T-helper 17 cell (primary cell): ENCODE measurements at regions not wholly inside any gene's neighbourhood (a gene's known extent, or its start where the extent isn't known, plus 50 kb on each side); places are given as distances from the start of the nearest gene placed in this dataset.

Source experiments
- ATAC-seq: fragments of 150-1000 bp; cut with Tn5 transposase; 2 replicates; pipeline ENCODE4 v1.10.0; 2021; ENCODE audit warnings: mild to moderate bottlenecking, moderate library complexity
- DNase-seq, 3 donors: peaks; one replicate each; pipeline versions ENCODE4 v3.0.0 to v3.0.0-alpha.2; 2020 to 2021
- H3K9me3 ChIP-seq: one replicate; pipeline ENCODE4 v1.7.0; 2013; ENCODE audit warnings: low read length, mild to moderate bottlenecking; ENCODE audit not compliant: control insufficient read depth, poor library complexity, severe bottlenecking
- H3K27ac Mint-ChIP-seq: one replicate; pipeline ENCODE4 v1.8.0; 2022; ENCODE audit warnings: mild to moderate bottlenecking, moderate library complexity, mixed read lengths
- H3K27me3 Mint-ChIP-seq: one replicate; pipeline ENCODE4 v1.8.0; 2022; ENCODE audit warnings: mixed read lengths
- H3K36me3 Mint-ChIP-seq: one replicate; pipeline ENCODE4 v1.8.0; 2022; ENCODE audit warnings: low read depth, mixed read lengths
- H3K4me1 Mint-ChIP-seq: one replicate; pipeline ENCODE4 v1.8.0; 2022; ENCODE audit warnings: mild to moderate bottlenecking, mixed read lengths
- H3K4me3 Mint-ChIP-seq: one replicate; pipeline ENCODE4 v1.8.0; 2022; ENCODE audit warnings: mild to moderate bottlenecking, moderate library complexity, mixed read lengths

- Mint-ChIP-seq H3K27ac (no peak overlapping the region), H3K4me3 (no peak overlapping the region), H3K27me3 (peaks cover 42% of the 10 kb centered on the region), H3K4me1 (peaks cover 3% of the 10 kb centered on the region), H3K36me3 (no peaks in the 10 kb centered on the region)
- DNase-seq (no peak), ATAC-seq (no peak)
- H3K9me3 ChIP-seq = no peaks in the 10 kb centered on the region
Observed at GRCh38 chr16:85262558-85263238, 150.4 kb upstream of the CIBAR2 start.

GRCh38 chr16:85263239-85263585 lies 150.9 kb upstream of the CIBAR2 start:
- ATAC-seq = no peak
- no peak for DNase-seq
- Mint-ChIP-seq H3K4me1 (peaks cover 3% of the 10 kb centered on the region), H3K36me3 (no peaks in the 10 kb centered on the region), H3K4me3 (no peak overlapping the region), H3K27me3 (peaks cover 42% of the 10 kb centered on the region), H3K27ac (no peak overlapping the region)
- no peaks in the 10 kb centered on the region for H3K9me3 ChIP-seq

- Mint-ChIP-seq H3K27ac (no peak overlapping the region), H3K36me3 (peaks cover 2% of the 10 kb centered on the region), H3K27me3 (peaks cover 37% of the 10 kb centered on the region), H3K4me1 (peaks cover 5% of the 10 kb centered on the region), H3K4me3 (no peak overlapping the region)
- no peaks in the 10 kb centered on the region for H3K9me3 ChIP-seq
- ATAC-seq (no peak), DNase-seq (no peak)
Observed at GRCh38 chr16:85264752-85265151, 152.5 kb upstream of the CIBAR2 start.

GRCh38 chr16:85265161-85265784 lies 153.0 kb upstream of the CIBAR2 start:
- no peaks in the 10 kb centered on the region for H3K9me3 ChIP-seq
- no peak overlapping the region for H3K27ac Mint-ChIP-seq
- no peak for DNase-seq
- peaks cover 35% of the 10 kb centered on the region for H3K27me3 Mint-ChIP-seq
- H3K4me1 Mint-ChIP-seq = peaks cover 5% of the 10 kb centered on the region
- peaks cover 2% of the 10 kb centered on the region for H3K36me3 Mint-ChIP-seq
- no peak overlapping the region for H3K4me3 Mint-ChIP-seq
- no peak for ATAC-seq

GRCh38 chr16:85265810-85266209 lies 153.5 kb upstream of the CIBAR2 start:
- Mint-ChIP-seq H3K27me3 (peaks cover 34% of the 10 kb centered on the region), H3K27ac (no peak overlapping the region), H3K4me1 (peaks cover 5% of the 10 kb centered on the region), H3K36me3 (peaks cover 2% of the 10 kb centered on the region), H3K4me3 (no peak overlapping the region)
- no peaks in the 10 kb centered on the region for H3K9me3 ChIP-seq
- ATAC-seq (no peak), DNase-seq (no peak)

GRCh38 chr16:85266857-85267256 lies 154.6 kb upstream of the CIBAR2 start:
- no peak overlapping the region for H3K4me3 Mint-ChIP-seq
- H3K27ac Mint-ChIP-seq = no peak overlapping the region
- no peaks in the 10 kb centered on the region for H3K9me3 ChIP-seq
- peaks cover 34% of the 10 kb centered on the region for H3K27me3 Mint-ChIP-seq
- H3K36me3 Mint-ChIP-seq = peaks cover 2% of the 10 kb centered on the region
- DNase-seq = no peak
- ATAC-seq = no peak
- H3K4me1 Mint-ChIP-seq = peaks cover 5% of the 10 kb centered on the region

- H3K27me3 Mint-ChIP-seq = peaks cover 31% of the 10 kb centered on the region
- H3K4me1 Mint-ChIP-seq = peaks cover 2% of the 10 kb centered on the region
- no peaks in the 10 kb centered on the region for H3K9me3 ChIP-seq
- H3K36me3 Mint-ChIP-seq = peaks cover 2% of the 10 kb centered on the region
- H3K27ac Mint-ChIP-seq = no peak overlapping the region
- ATAC-seq = no peak
- no peak for DNase-seq
- no peak overlapping the region for H3K4me3 Mint-ChIP-seq
Observed at GRCh38 chr16:85267414-85267945, 155.2 kb upstream of the CIBAR2 start.

GRCh38 chr16:85269165-85269564 lies 156.9 kb upstream of the CIBAR2 start:
- no peaks in the 10 kb centered on the region for H3K9me3 ChIP-seq
- H3K36me3 Mint-ChIP-seq = peaks cover 2% of the 10 kb centered on the region
- H3K4me3 Mint-ChIP-seq = no peak overlapping the region
- peaks cover 36% of the 10 kb centered on the region for H3K27me3 Mint-ChIP-seq
- no peak for ATAC-seq
- no peak overlapping the region for H3K27ac Mint-ChIP-seq
- DNase-seq = no peak
- H3K4me1 Mint-ChIP-seq = peaks cover 2% of the 10 kb centered on the region

- H3K4me1 Mint-ChIP-seq = peaks cover 2% of the 10 kb centered on the region
- no peak overlapping the region for H3K4me3 Mint-ChIP-seq
- no peaks in the 10 kb centered on the region for H3K9me3 ChIP-seq
- peaks cover 2% of the 10 kb centered on the region for H3K36me3 Mint-ChIP-seq
- no peak overlapping the region for H3K27ac Mint-ChIP-seq
- peaks cover 36% of the 10 kb centered on the region for H3K27me3 Mint-ChIP-seq
- DNase-seq (no peak), ATAC-seq (no peak)
Observed at GRCh38 chr16:85270374-85270773, 158.1 kb upstream of the CIBAR2 start.

GRCh38 chr16:85271198-85271597 lies 158.9 kb upstream of the CIBAR2 start:
- H3K36me3 Mint-ChIP-seq = peaks cover 2% of the 10 kb centered on the region
- no peak overlapping the region for H3K4me3 Mint-ChIP-seq
- no peak overlapping the region for H3K27ac Mint-ChIP-seq
- no peak for ATAC-seq
- H3K4me1 Mint-ChIP-seq = peaks cover 2% of the 10 kb centered on the region
- H3K27me3 Mint-ChIP-seq = peaks cover 36% of the 10 kb centered on the region
- no peak for DNase-seq
- no peaks in the 10 kb centered on the region for H3K9me3 ChIP-seq

GRCh38 chr16:85273293-85273692 lies 161.0 kb upstream of the CIBAR2 start:
- Mint-ChIP-seq H3K27me3 (peaks cover 26% of the 10 kb centered on the region), H3K36me3 (peaks cover 2% of the 10 kb centered on the region), H3K4me3 (no peak overlapping the region), H3K27ac (no peak overlapping the region), H3K4me1 (peaks cover 2% of the 10 kb centered on the region)
- no peak for ATAC-seq
- no peaks in the 10 kb centered on the region for H3K9me3 ChIP-seq
- DNase-seq = no peak

GRCh38 chr16:85274501-85274900 lies 162.2 kb upstream of the CIBAR2 start:
- Mint-ChIP-seq H3K36me3 (no peaks in the 10 kb centered on the region), H3K4me1 (no peaks in the 10 kb centered on the region), H3K27me3 (peaks cover 25% of the 10 kb centered on the region), H3K27ac (no peak overlapping the region), H3K4me3 (no peak overlapping the region)
- H3K9me3 ChIP-seq = no peaks in the 10 kb centered on the region
- DNase-seq (no peak), ATAC-seq (no peak)

GRCh38 chr16:85274924-85275323 lies 162.7 kb upstream of the CIBAR2 start:
- H3K4me3 Mint-ChIP-seq = no peak overlapping the region
- peaks cover 25% of the 10 kb centered on the region for H3K27me3 Mint-ChIP-seq
- ATAC-seq (no peak), DNase-seq (no peak)
- no peaks in the 10 kb centered on the region for H3K9me3 ChIP-seq
- H3K36me3 Mint-ChIP-seq = no peaks in the 10 kb centered on the region
- H3K27ac Mint-ChIP-seq = no peak overlapping the region
- no peaks in the 10 kb centered on the region for H3K4me1 Mint-ChIP-seq
